GM23338 (cell line): ENCODE measurements at regions not wholly inside any gene's neighbourhood (a gene's known extent, or its start where the extent isn't known, plus 50 kb on each side); places are given as distances from the start of the nearest gene placed in this dataset.

Experiments
- CREB1 ChIP-seq: fragments of 250-450 bp; sonication (Bioruptor Pico); IDR thresholded peaks from 2 replicates; pipeline ENCODE4 v1.5.0; 2020; ENCODE audit warnings: low read depth, mild to moderate bottlenecking, moderate library complexity
- CTCF ChIP-seq, 2 experiments: fragments of 200-600 bp in 1 of 2; sonication (generic) in 1 of 2; conservative IDR thresholded peaks; 2 replicates each; pipeline versions ENCODE4 v1.5.1 to v1.6.1; 2016 to 2017; ENCODE audit warnings: antibody characterized with exemption in 2 of 2, low read depth in 2 of 2, mild to moderate bottlenecking in 2 of 2, moderate library complexity in 1 of 2
- ETS1 ChIP-seq: IDR thresholded peaks from 2 replicates; pipeline ENCODE4 v1.6.1; 2016; ENCODE audit warnings: antibody characterized with exemption
- EZH2 ChIP-seq: fragments of 200-600 bp; sonication (generic); IDR thresholded peaks from one replicate; pipeline ENCODE4 v1.8.0; 2017; ENCODE audit warnings: antibody characterized with exemption, mild to moderate bottlenecking, low read depth; ENCODE audit not compliant: unreplicated experiment
- EZH2phosphoT487 ChIP-seq: fragments of 200-600 bp; sonication (generic); IDR thresholded peaks from one replicate; pipeline ENCODE4 v1.8.1; 2018; ENCODE audit warnings: antibody characterized with exemption; ENCODE audit not compliant: unreplicated experiment
- JUNB ChIP-seq: IDR thresholded peaks from one replicate; pipeline ENCODE4 v1.6.1; 2016; ENCODE audit warnings: antibody characterized with exemption; ENCODE audit not compliant: unreplicated experiment
- POLR2AphosphoS5 ChIP-seq: IDR thresholded peaks from 2 replicates; pipeline ENCODE4 v1.6.1; 2016; ENCODE audit warnings: antibody characterized with exemption, low read depth
- REST ChIP-seq: IDR thresholded peaks from one replicate; pipeline ENCODE4 v1.6.1; 2018; ENCODE audit warnings: antibody characterized with exemption; ENCODE audit not compliant: unreplicated experiment
- STAT1 ChIP-seq: IDR thresholded peaks from one replicate; pipeline ENCODE4 v1.6.1; 2016; ENCODE audit warnings: antibody characterized with exemption; ENCODE audit not compliant: unreplicated experiment
- ZNF114 ChIP-seq: fragments of 250-450 bp; sonication (Bioruptor Pico); IDR thresholded peaks from 2 replicates; pipeline ENCODE4 v1.5.0; 2020; ENCODE audit warnings: mild to moderate bottlenecking, moderate library complexity
- ZNF331 ChIP-seq: fragments of 250-450 bp; sonication (Bioruptor Pico); IDR thresholded peaks from 2 replicates; pipeline ENCODE4 v1.5.0; 2020; ENCODE audit warnings: low read depth, mild to moderate bottlenecking, moderate library complexity

- TF ChIP-seq EZH2phosphoT487, result no peak
- no peak for TF ChIP-seq CTCF (conservative IDR thresholded peaks at IDR 0.05; ENCODE audit: low read depth in 2 of 2)
- no peak for TF ChIP-seq EZH2
- TF ChIP-seq CREB1, result no peak
- TF ChIP-seq JUNB, result no peak
- TF ChIP-seq POLR2AphosphoS5, result no peak
- no peak for TF ChIP-seq REST
- TF ChIP-seq ETS1, result no peak
- TF ChIP-seq ZNF114, result no peak
- TF ChIP-seq STAT1, result no peak
- TF ChIP-seq ZNF331, result no peak
Measured at GRCh38 chr3:83524901-83525300, 1433.9 kb upstream of the CADM2 start.
